HEK293 (cell line): ENCODE measurements at regions not wholly inside any gene's neighbourhood (a gene's known extent, or its start where the extent isn't known, plus 50 kb on each side); places are given as distances from the start of the nearest gene placed in this dataset.

Source experiments
- CTCF ChIA-PET: fragments of 350-600 bp; formaldehyde crosslinking; extraction: SDS; loops from one replicate; lab custom pipeline; 2021; ENCODE audit warnings: antibody characterized with exemption; lab: Yijun Ruan, JAX
- POLR2A ChIA-PET: fragments of 300-600 bp; formaldehyde crosslinking; extraction: SDS; loops from one replicate; lab custom pipeline; 2020; ENCODE audit warnings: antibody characterized with exemption, inconsistent platforms; lab: Yijun Ruan, JAX
- H3K27ac ChIP-seq: fragments of 200-500 bp; sonication (Bioruptor generic); 2 replicates; pipeline ENCODE4 v1.5.1; 2014; ENCODE audit warnings: low read depth, low read length, control low read depth, inconsistent platforms; ENCODE audit errors: extremely low read depth
- H3K36me3 ChIP-seq, 2 experiments: fragments of 200-500 bp in 1 of 2; sonication (Bioruptor generic) in 1 of 2; 1 replicate in 1 of 2; 2 replicates in 1 of 2; pipeline ENCODE4 v1.5.1; 2014 to 2017; ENCODE audit warnings: inconsistent platforms in 2 of 2, low read length in 2 of 2; ENCODE audit not compliant: control insufficient read depth in 2 of 2, insufficient read depth in 1 of 2
- H3K4me1 ChIP-seq: fragments of 200-500 bp; sonication (Bioruptor generic); 2 replicates; pipeline ENCODE4 v1.5.1; 2014; ENCODE audit warnings: mild to moderate bottlenecking, low read length, inconsistent platforms; ENCODE audit not compliant: control insufficient read depth, insufficient read depth
- H3K4me3 ChIP-seq: 2 replicates; pipeline ENCODE4 v1.5.1; 2011; ENCODE audit warnings: low read depth, mild to moderate bottlenecking, control low read depth, low read length, moderate library complexity
- H3K9me3 ChIP-seq: fragments of 200-500 bp; sonication (Bioruptor generic); 2 replicates; pipeline ENCODE4 v1.5.1; 2014; ENCODE audit warnings: low read depth, low read length, inconsistent platforms; ENCODE audit not compliant: control insufficient read depth, insufficient read depth
- ATF2 ChIP-seq: fragments of 450-650 bp; formaldehyde crosslinking; IDR thresholded peaks from 2 replicates; pipeline ENCODE4 v1.5.1; 2016; ENCODE audit warnings: missing biosample characterization, missing genetic modification characterization, low read depth
- BCL11B ChIP-seq: fragments of 450-650 bp; formaldehyde crosslinking; IDR thresholded peaks from 2 replicates; pipeline ENCODE4 v1.5.1; 2016; ENCODE audit warnings: low read depth, missing biosample characterization, missing genetic modification characterization
- HOXD13 ChIP-seq: sonication (generic); formaldehyde crosslinking; IDR thresholded peaks from 2 replicates; pipeline ENCODE4 v1.8.0; 2022; ENCODE audit warnings: missing genetic modification reagents, borderline replicate concordance
- INSM2 ChIP-seq: fragments of 450-650 bp; formaldehyde crosslinking; IDR thresholded peaks from 2 replicates; pipeline ENCODE4 v1.5.1; 2016; ENCODE audit warnings: missing biosample characterization, missing genetic modification characterization
- KLF10 ChIP-seq: fragments of 450-650 bp; IDR thresholded peaks from 2 replicates; pipeline ENCODE4 v1.5.1; 2018; ENCODE audit warnings: missing biosample characterization, mild to moderate bottlenecking, missing genetic modification characterization
- KLF9 ChIP-seq: fragments of 450-650 bp; formaldehyde crosslinking; IDR thresholded peaks from 2 replicates; pipeline ENCODE4 v1.5.1; 2016; ENCODE audit warnings: missing biosample characterization, missing genetic modification characterization, low read depth
- PRDM10 ChIP-seq: fragments of 450-650 bp; formaldehyde crosslinking; IDR thresholded peaks from 2 replicates; pipeline ENCODE4 v1.5.1; 2016; ENCODE audit warnings: missing biosample characterization, missing genetic modification characterization
- SALL2 ChIP-seq: fragments of 450-650 bp; formaldehyde crosslinking; IDR thresholded peaks from 2 replicates; pipeline ENCODE4 v1.5.0; 2017; ENCODE audit warnings: missing biosample characterization, mild to moderate bottlenecking, missing genetic modification characterization, borderline replicate concordance
- SP2 ChIP-seq: fragments of 450-650 bp; formaldehyde crosslinking; IDR thresholded peaks from 2 replicates; pipeline ENCODE4 v1.5.1; 2016; ENCODE audit warnings: missing biosample characterization, missing genetic modification characterization
- ZNF10 ChIP-seq: fragments of 450-650 bp; formaldehyde crosslinking; IDR thresholded peaks from 2 replicates; pipeline ENCODE4 v1.5.1; 2017; ENCODE audit warnings: missing biosample characterization, missing genetic modification characterization
- ZNF157 ChIP-seq: fragments of 450-650 bp; formaldehyde crosslinking; IDR thresholded peaks from 2 replicates; pipeline ENCODE4 v1.5.1; 2016; ENCODE audit warnings: missing biosample characterization, missing genetic modification characterization
- ZNF175 ChIP-seq: fragments of 450-650 bp; formaldehyde crosslinking; IDR thresholded peaks from 2 replicates; pipeline ENCODE4 v1.5.1; 2016; ENCODE audit warnings: missing biosample characterization, missing genetic modification characterization
- ZNF26 ChIP-seq: fragments of 450-650 bp; formaldehyde crosslinking; IDR thresholded peaks from 2 replicates; pipeline ENCODE4 v1.5.1; 2016; ENCODE audit warnings: missing biosample characterization, missing genetic modification characterization
- ZNF302 ChIP-seq: fragments of 450-650 bp; formaldehyde crosslinking; IDR thresholded peaks from 2 replicates; pipeline ENCODE4 v1.5.1; 2016; ENCODE audit warnings: missing biosample characterization, missing genetic modification characterization, low read depth
- ZNF324 ChIP-seq: fragments of 450-650 bp; formaldehyde crosslinking; IDR thresholded peaks from 2 replicates; pipeline ENCODE4 v1.5.1; 2016; ENCODE audit warnings: missing biosample characterization, missing genetic modification characterization
- ZNF423 ChIP-seq: fragments of 450-650 bp; formaldehyde crosslinking; IDR thresholded peaks from 2 replicates; pipeline ENCODE4 v1.5.1; 2016; ENCODE audit warnings: missing biosample characterization, missing genetic modification characterization
- ZNF488 ChIP-seq: fragments of 450-650 bp; formaldehyde crosslinking; IDR thresholded peaks from 2 replicates; pipeline ENCODE4 v1.5.1; 2016; ENCODE audit warnings: missing biosample characterization, missing genetic modification characterization
- ZNF555 ChIP-seq: fragments of 450-650 bp; formaldehyde crosslinking; conservative IDR thresholded peaks from 2 replicates; pipeline ENCODE4 v1.5.1; 2017; ENCODE audit warnings: missing biosample characterization, mild to moderate bottlenecking, missing genetic modification characterization, inconsistent platforms
- ZNF561 ChIP-seq: fragments of 450-650 bp; IDR thresholded peaks from 2 replicates; pipeline ENCODE4 v1.5.1; 2018; ENCODE audit warnings: missing biosample characterization, missing genetic modification characterization, borderline replicate concordance
- ZNF639 ChIP-seq: fragments of 450-650 bp; formaldehyde crosslinking; IDR thresholded peaks from 2 replicates; pipeline ENCODE4 v1.5.1; 2016; ENCODE audit warnings: missing biosample characterization, missing genetic modification characterization
- ZNF701 ChIP-seq: fragments of 450-650 bp; formaldehyde crosslinking; IDR thresholded peaks from 2 replicates; pipeline ENCODE4 v1.5.1; 2016; ENCODE audit warnings: missing biosample characterization, missing genetic modification characterization
- ZNF76 ChIP-seq: fragments of 450-650 bp; formaldehyde crosslinking; IDR thresholded peaks from 2 replicates; pipeline ENCODE4; 2016; ENCODE audit warnings: low read depth, missing biosample characterization, missing genetic modification characterization, borderline replicate concordance

- TF ChIP-seq PRDM10 (tag by site-specific recombination) (no peak), ZNF561 (tag by site-specific recombination) (no peak), KLF9 (tag by site-specific recombination) (no peak), ZNF555 (tag by site-specific recombination) (no peak), ZNF76 (no peak), ZNF26 (tag by site-specific recombination) (no peak), HOXD13 (CRISPR knock-in tag) (no peak), INSM2 (no peak)
These were observed 56.0 kb upstream of the PLSCR4 start (continued) for GRCh38 chr3:146306656-146307455.

GRCh38 chr3:146305808-146306423, 55.0 kb upstream of the PLSCR4 start:
- H3K36me3 ChIP-seq, result no peaks in the 10 kb centered on the region
- CTCF ChIA-PET, result no interaction called here
- no peak overlapping the region for H3K4me3 ChIP-seq
- TF ChIP-seq ZNF175 (no peak), SP2 (tag by site-specific recombination) (no peak), KLF10 (tag by site-specific recombination) (no peak)
- no peaks in the 10 kb centered on the region for H3K4me1 ChIP-seq
- POLR2A ChIA-PET, result no interaction called here
- no peak overlapping the region for H3K27ac ChIP-seq
- no peaks in the 10 kb centered on the region for H3K9me3 ChIP-seq

- Histone ChIP-seq H3K9me3 (no peaks in the 10 kb centered on the region), H3K4me1 (no peaks in the 10 kb centered on the region), H3K27ac (no peak overlapping the region), H3K36me3 (no peaks in the 10 kb centered on the region), H3K4me3 (no peak overlapping the region)
- ChIA-PET POLR2A (no interaction called here), CTCF (no interaction called here)
- TF ChIP-seq ZNF701 (tag by site-specific recombination) (no peak), BCL11B (no peak), ZNF302 (tag by site-specific recombination) (no peak), ZNF324 (no peak), SALL2 (tag by site-specific recombination) (no peak), ZNF639 (tag by site-specific recombination) (no peak), ZNF488 (no peak), ZNF423 (tag by site-specific recombination) (no peak), ZNF157 (no peak), ZNF561 (tag by site-specific recombination) (no peak), SP2 (tag by site-specific recombination) (no peak), ZNF10 (tag by site-specific recombination) (no peak), ATF2 (no peak)
These were observed 49.9 kb upstream of the PLSCR4 start for GRCh38 chr3:146300768-146301167.
